ENCODE measurements at regions not wholly inside any gene's neighbourhood (a gene's known extent, or its start where the extent isn't known, plus 50 kb on each side); places are given as distances from the start of the nearest gene placed in this dataset.

DNA sequence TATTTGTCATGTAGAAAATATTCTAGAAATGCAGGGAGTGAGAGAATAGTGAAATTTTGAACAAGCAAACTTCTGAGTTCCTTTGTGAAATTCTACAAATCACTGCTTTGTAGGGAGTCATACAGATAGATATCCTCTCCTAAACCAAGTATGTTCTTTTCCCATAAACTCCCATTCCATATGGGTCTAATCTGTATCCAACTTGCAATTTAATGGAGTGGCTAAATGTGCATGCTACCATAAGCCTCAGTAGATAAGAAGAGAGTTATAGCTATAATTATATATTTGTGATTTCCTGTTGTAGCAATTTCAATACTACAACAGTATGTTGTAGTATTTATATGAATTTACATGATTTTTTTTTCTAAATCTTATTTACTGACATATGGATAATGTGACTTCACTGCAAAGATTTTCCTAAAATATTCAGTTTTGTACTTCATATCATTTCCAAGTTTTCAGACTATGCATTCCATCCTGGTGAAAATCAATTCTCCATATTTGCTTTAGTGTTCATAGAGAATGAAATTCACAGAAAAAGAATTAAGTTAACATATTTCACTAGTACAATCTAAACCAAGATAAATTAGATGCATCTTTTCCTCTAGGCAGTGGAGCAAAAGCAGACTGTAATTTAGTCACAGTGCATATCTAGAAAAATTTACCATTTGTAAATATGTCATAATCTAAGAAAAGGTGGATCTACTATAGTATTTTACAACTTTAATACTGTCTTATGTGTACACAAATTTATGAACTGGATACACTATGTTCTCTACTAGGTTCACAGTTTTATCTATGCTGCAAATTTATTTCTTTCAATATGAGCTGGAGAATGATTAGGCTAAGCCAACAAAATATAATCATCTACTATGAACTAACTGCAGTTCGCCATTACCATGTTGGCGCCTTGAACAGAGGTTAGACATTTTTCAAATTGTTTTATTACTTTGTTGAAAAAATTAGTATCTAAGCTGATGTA lies 372.9 kb upstream of the NDST3 start:
- H3K4me3 ChIP-seq (replicated peaks; ENCODE audit: low read depth, low read length), result no peak overlapping the region
- DNase-seq (ENCODE audit: extremely low read depth, low read depth), result no peak
- TF ChIP-seq CTCF (IDR thresholded peaks at IDR 0.05; ENCODE audit: low read depth, low read length, missing control alignments), result no peak

DNA sequence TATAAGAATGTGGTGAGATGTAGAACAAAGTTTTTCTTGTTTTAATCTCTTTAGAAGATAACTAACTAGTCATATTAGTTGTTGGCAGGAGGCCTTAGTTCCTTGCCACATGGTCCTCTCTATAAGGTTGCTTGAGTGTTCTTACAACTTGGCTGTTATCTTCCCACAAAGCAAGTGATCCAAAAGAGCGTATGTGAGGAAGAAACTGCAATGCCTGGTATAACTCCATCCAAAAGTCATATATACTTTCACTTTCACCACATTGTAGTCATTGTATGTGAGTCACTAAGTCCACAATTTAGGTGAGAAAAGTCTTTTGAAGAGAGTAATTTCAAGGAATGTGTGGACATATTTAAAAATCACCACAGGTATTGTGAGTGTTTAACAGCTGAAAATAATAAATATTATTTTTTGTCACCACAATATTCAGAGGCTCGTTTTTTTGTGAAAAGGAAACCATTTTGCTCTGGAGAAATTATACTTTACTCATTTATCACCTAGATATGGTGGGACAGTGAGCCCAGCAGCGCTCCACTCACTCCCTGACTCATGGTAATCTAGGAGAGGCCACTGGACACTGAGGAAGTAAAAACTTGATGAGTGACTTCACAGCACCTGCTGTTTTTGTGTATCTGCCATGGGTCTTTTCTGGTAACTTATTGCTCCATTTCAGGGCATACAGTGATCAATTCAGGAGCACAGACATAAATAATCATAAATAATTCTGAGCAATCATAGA lies 369.4 kb upstream of the NDST3 start:
- DNase-seq (ENCODE audit: extremely low read depth, low read depth), result no peak
- TF ChIP-seq CTCF (IDR thresholded peaks at IDR 0.05; ENCODE audit: low read depth, low read length, missing control alignments), result no peak
- no peak overlapping the region for H3K4me3 ChIP-seq (replicated peaks; ENCODE audit: low read depth, low read length)

DNA sequence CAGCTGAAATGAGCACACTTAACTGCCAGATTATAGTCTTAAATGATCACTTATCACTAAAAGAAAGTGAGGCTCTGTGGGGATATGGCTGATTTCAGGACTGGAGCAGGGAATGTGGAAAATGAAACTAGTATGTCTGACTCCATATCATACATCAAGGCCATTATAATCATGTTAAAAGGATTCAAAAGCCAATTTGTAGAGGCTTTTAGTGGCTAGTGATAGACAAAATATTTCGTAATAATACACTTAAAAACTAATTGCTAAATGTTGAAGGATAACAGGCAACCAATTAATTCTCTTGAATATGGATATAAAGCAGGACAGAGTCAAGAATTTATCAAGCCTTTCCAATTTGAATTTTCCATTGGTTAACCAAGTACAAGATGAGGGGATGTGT lies 358.1 kb upstream of the NDST3 start:
- no peak overlapping the region for H3K4me3 ChIP-seq (replicated peaks; ENCODE audit: low read depth, low read length)
- TF ChIP-seq CTCF (IDR thresholded peaks at IDR 0.05; ENCODE audit: low read depth, low read length, missing control alignments), result no peak
- DNase-seq (ENCODE audit: extremely low read depth, low read depth), result no peak

DNA sequence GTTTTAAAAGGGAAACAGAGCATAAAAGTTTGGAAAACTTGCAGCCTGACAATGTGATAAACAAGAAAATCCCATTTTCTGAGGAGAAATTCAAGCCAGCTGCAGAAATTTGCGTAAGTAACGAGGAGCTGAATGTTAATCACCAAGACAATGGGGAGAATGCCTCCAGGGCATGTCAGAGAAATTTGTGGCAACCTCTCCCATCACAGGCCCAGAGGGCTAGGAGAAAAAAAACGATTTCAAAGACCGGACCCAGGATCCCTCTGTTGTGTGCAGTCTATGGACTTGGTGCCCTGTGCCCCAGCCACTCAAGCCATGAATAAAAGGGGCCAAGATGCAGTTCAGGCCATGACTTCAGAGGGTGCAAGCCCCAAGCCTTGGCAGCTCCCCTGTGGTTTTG lies 355.4 kb upstream of the NDST3 start:
- no peak for TF ChIP-seq CTCF (IDR thresholded peaks at IDR 0.05; ENCODE audit: low read depth, low read length, missing control alignments)
- DNase-seq (ENCODE audit: extremely low read depth, low read depth), result no peak
- no peak overlapping the region for H3K4me3 ChIP-seq (replicated peaks; ENCODE audit: low read depth, low read length)

DNA sequence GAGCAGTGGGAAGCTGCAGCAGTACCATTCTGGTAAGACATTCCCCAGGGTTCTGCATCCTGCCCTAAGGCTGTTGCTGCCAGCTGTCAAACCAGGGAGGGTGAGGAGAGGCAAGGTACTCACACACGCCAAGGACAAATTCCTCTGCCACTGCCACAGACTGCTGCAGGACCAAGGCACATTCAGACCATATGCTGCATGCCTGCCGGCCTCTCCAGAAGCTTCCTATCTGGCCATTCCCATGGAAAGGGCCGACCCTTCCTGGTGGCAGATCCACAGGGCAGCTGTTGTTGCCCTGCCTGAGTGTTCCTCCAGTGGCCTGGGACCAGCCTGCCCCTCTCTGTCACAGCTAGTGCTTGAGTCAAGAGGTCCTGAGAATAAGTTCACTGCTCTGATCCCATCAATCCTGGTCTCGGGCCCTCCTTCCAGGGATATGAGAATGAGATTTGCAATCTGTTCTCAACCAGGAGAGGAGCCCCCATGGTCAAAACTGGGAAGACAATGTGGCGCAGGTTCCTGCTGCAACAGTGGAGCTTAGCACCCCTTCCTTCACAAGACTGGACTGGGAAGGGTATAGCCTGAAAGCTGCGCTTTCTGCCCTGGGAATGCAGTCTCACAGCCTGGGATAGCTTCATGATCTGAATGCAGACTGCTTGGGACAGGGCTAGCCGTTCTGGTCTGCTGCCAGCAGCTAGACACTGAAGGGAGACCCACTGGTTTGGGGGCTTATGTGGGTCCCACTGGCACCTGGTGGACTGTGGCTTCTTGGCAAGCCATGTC lies 342.5 kb upstream of the NDST3 start:
- DNase-seq (ENCODE audit: extremely low read depth, low read depth), result no peak
- no peak for TF ChIP-seq CTCF (IDR thresholded peaks at IDR 0.05; ENCODE audit: low read depth, low read length, missing control alignments)
- no peak overlapping the region for H3K4me3 ChIP-seq (replicated peaks; ENCODE audit: low read depth, low read length)

GRCh38 chr4:117692538-117692937 lies 341.7 kb upstream of the NDST3 start:
- no peak for DNase-seq (ENCODE audit: extremely low read depth, low read depth)
- TF ChIP-seq CTCF (IDR thresholded peaks at IDR 0.05; ENCODE audit: low read depth, low read length, missing control alignments), result no peak
- no peak overlapping the region for H3K4me3 ChIP-seq (replicated peaks; ENCODE audit: low read depth, low read length)

Data from HFF-Myc (cell line).